Thyroid gland (tissue), 4 donors: ENCODE measurements at regions not wholly inside any gene's neighbourhood (a gene's known extent, or its start where the extent isn't known, plus 50 kb on each side); places are given as distances from the start of the nearest gene placed in this dataset.

Source experiments
- CTCF ChIP-seq, 6 experiments: fragments of 200-600 bp in 3 of 6; fragments of 450-650 bp in 3 of 6; sonication (generic) in 3 of 6; IDR thresholded peaks; one replicate each; pipeline ENCODE4 v1.5.1; 2016 to 2019; ENCODE audit warnings: antibody characterized with exemption in 6 of 6, mild to moderate bottlenecking in 2 of 6, inconsistent platforms in 1 of 6, moderate library complexity in 1 of 6
- POLR2A ChIP-seq, 2 donors: fragments of 450-650 bp; IDR thresholded peaks; one replicate each; pipeline ENCODE4 v1.6.1; 2017; ENCODE audit warnings: antibody characterized with exemption in 2 of 2, mild to moderate bottlenecking in 2 of 2, moderate library complexity in 1 of 2

- TF ChIP-seq POLR2A (IDR thresholded peaks at IDR 0.05) (no peak), CTCF (IDR thresholded peaks at IDR 0.05) (no peak)
Measured at GRCh38 chr2:189327879-189328847, 113.1 kb upstream of the WDR75 start.
